ENCODE measurements at regions not wholly inside any gene's neighbourhood (a gene's known extent, or its start where the extent isn't known, plus 50 kb on each side); places are given as distances from the start of the nearest gene placed in this dataset.

GRCh38 chr9:129289883-129290282 lies 111.8 kb upstream of the IER5L start:
- TF ChIP-seq EZH2 (IDR thresholded peaks at IDR 0.05; ENCODE audit: low read depth) (no peak), CTCF (conservative IDR thresholded peaks at IDR 0.05) (no peak)
